SU-DHL-6 (cell line): ENCODE measurements at regions not wholly inside any gene's neighbourhood (a gene's known extent, or its start where the extent isn't known, plus 50 kb on each side); places are given as distances from the start of the nearest gene placed in this dataset.

ENCODE experiments used
- CTCF ChIP-seq: fragments of 200-600 bp; sonication (generic); IDR thresholded peaks from one replicate; pipeline ENCODE4 v1.5.1; 2017; ENCODE audit warnings: antibody characterized with exemption, mild to moderate bottlenecking, low read length, moderate library complexity; ENCODE audit not compliant: insufficient read depth, poor library complexity, severe bottlenecking
- EZH2phosphoT487 ChIP-seq: fragments of 200-600 bp; sonication (generic), shearing (Covaris generic); conservative IDR thresholded peaks from 2 replicates; pipeline ENCODE4 v1.6.1; 2018; ENCODE audit warnings: mild to moderate bottlenecking, antibody characterized with exemption, low read length, moderate library complexity, mixed read lengths

GRCh38 chr6:71410681-71411080 lies 122.1 kb downstream of the OGFRL1 start:
- TF ChIP-seq CTCF (no peak), EZH2phosphoT487 (no peak)
